H1 (cell line): ENCODE measurements at regions not wholly inside any gene's neighbourhood (a gene's known extent, or its start where the extent isn't known, plus 50 kb on each side); places are given as distances from the start of the nearest gene placed in this dataset.

Source experiments
- CTCF ChIA-PET: fragments of 300-600 bp; sonication (Branson Sonifier 250); formaldehyde crosslinking; loops from one replicate; lab custom pipeline; 2021; ENCODE audit not compliant: partially characterized antibody; lab: Charles Lee
- POLR2A ChIA-PET: fragments of 300-600 bp; sonication (Branson Sonifier 250); formaldehyde crosslinking; loops from one replicate; lab custom pipeline; 2021; ENCODE audit warnings: inconsistent platforms; ENCODE audit not compliant: partially characterized antibody; lab: Charles Lee
- DNase-seq, 2 experiments: peaks; one replicate each; pipeline versions ENCODE4 v3.0.0 to v3.0.0-alpha.2; 2010 to 2022; ENCODE audit warnings: low spot score in 2 of 2, low read depth in 1 of 2, mixed read lengths in 1 of 2
- FAIRE-seq: peaks from 2 replicates; lab custom pipeline; 2011; peaks lifted over from hg19 to GRCh38; lab: Jason Lieb, UNC
- H2AFZ ChIP-seq: 2 replicates; pipeline ENCODE4 v1.8.1; 2012; ENCODE audit warnings: low read length, inconsistent platforms
- H2AK5ac ChIP-seq: 2 replicates; pipeline ENCODE4 v1.6.1; 2013; ENCODE audit warnings: low read depth, low read length
- H2BK120ac ChIP-seq: replicated peaks from 2 replicates; pipeline ENCODE3; 2013; ENCODE audit warnings: low read depth, low read length, inconsistent platforms
- H2BK12ac ChIP-seq: 2 replicates; pipeline ENCODE4 v1.6.1; 2013; ENCODE audit warnings: low read depth, low read length
- H2BK15ac ChIP-seq: 2 replicates; pipeline ENCODE4 v1.6.1; 2013; ENCODE audit warnings: low read length
- H2BK20ac ChIP-seq: 2 replicates; pipeline ENCODE4 v1.6.1; 2013; ENCODE audit warnings: low read length
- H2BK5ac ChIP-seq: 2 replicates; pipeline ENCODE4 v1.6.1; 2013; ENCODE audit warnings: low read depth, low read length
- H3K14ac ChIP-seq: 2 replicates; pipeline ENCODE4 v1.6.1; 2013; ENCODE audit warnings: inconsistent platforms; ENCODE audit not compliant: insufficient read length
- H3K18ac ChIP-seq: 2 replicates; pipeline ENCODE4 v1.6.1; 2013; ENCODE audit warnings: low read length; ENCODE audit errors: extremely low read depth
- H3K23ac ChIP-seq: 2 replicates; pipeline ENCODE4 v1.6.1; 2013; ENCODE audit warnings: inconsistent platforms; ENCODE audit not compliant: insufficient read length
- H3K23me2 ChIP-seq: 2 replicates; pipeline ENCODE4 v1.6.1; 2013; ENCODE audit warnings: low read depth, low read length
- H3K27ac ChIP-seq: 2 replicates; pipeline ENCODE4 v1.6.1; 2011; ENCODE audit warnings: low read depth, low read length, inconsistent platforms
- H3K27me3 ChIP-seq, 4 experiments: replicated peaks in 1 of 4; 1 replicate in 1 of 4; 2 replicates in 3 of 4; pipeline versions ENCODE4 v1.6.1 to v1.8.1; 2011 to 2013; ENCODE audit warnings: low read length in 3 of 4, mild to moderate bottlenecking in 3 of 4, inconsistent platforms in 2 of 4, mixed read lengths in 2 of 4, moderate library complexity in 1 of 4; ENCODE audit not compliant: control insufficient read depth in 3 of 4, insufficient read depth in 3 of 4; ENCODE audit errors: extremely low read depth in 1 of 4
- H3K36me3 ChIP-seq, 4 experiments: 2 replicates each; pipeline versions ENCODE4 v1.6.1 to v1.8.1; 2011 to 2013; ENCODE audit warnings: mild to moderate bottlenecking in 4 of 4, low read length in 3 of 4, moderate library complexity in 2 of 4, control low read depth in 1 of 4, inconsistent platforms in 1 of 4; ENCODE audit not compliant: insufficient read depth in 4 of 4, control insufficient read depth in 2 of 4
- H3K4ac ChIP-seq: replicated peaks from 2 replicates; pipeline ENCODE3; 2013; ENCODE audit warnings: low read length, low read depth, mixed read lengths, inconsistent platforms; ENCODE audit not compliant: insufficient read length
- H3K4me1 ChIP-seq, 4 experiments: replicated peaks in 1 of 4; 1 replicate in 1 of 4; 2 replicates in 3 of 4; pipeline versions ENCODE4 v1.6.1 to v1.8.1; 2011 to 2013; ENCODE audit warnings: low read length in 3 of 4, inconsistent platforms in 2 of 4, mixed read lengths in 1 of 4; ENCODE audit not compliant: insufficient read depth in 4 of 4, control insufficient read depth in 3 of 4
- H3K4me2 ChIP-seq, 2 experiments: 2 replicates each; pipeline versions ENCODE4 v1.6.1 to v1.8.1; 2011 to 2013; ENCODE audit warnings: low read depth in 2 of 2, low read length in 2 of 2, control low read depth in 1 of 2, inconsistent platforms in 1 of 2, mild to moderate bottlenecking in 1 of 2; ENCODE audit not compliant: insufficient read depth in 1 of 2
- H3K4me3 ChIP-seq, 4 experiments: fragments of 200-600, 300-600 bp in 1 of 4; sonication (generic), shearing (Covaris generic), sonication (Bioruptor Twin) in 1 of 4; 2 replicates each; pipeline versions ENCODE4 v1.5.1 to v1.8.1; 2011 to 2016; ENCODE audit warnings: low read length in 4 of 4, low read depth in 3 of 4, control low read depth in 2 of 4, inconsistent platforms in 2 of 4, mild to moderate bottlenecking in 2 of 4, mixed read lengths in 1 of 4, moderate library complexity in 1 of 4; ENCODE audit not compliant: insufficient read depth in 2 of 4; ENCODE audit errors: extremely low read depth in 1 of 4
- H3K56ac ChIP-seq: replicated peaks from 2 replicates; pipeline ENCODE3; 2013; ENCODE audit warnings: low read depth, mild to moderate bottlenecking, mixed read lengths, low read length, inconsistent platforms; ENCODE audit not compliant: insufficient read length
- H3K79me1 ChIP-seq: 2 replicates; pipeline ENCODE4 v1.6.1; 2013; ENCODE audit warnings: low read depth, low read length, control low read depth
- H3K79me2 ChIP-seq, 2 experiments: 2 replicates each; pipeline versions ENCODE4 v1.6.1 to v1.8.1; 2012 to 2013; ENCODE audit warnings: low read length in 2 of 2, mild to moderate bottlenecking in 2 of 2, inconsistent platforms in 1 of 2; ENCODE audit not compliant: insufficient read depth in 2 of 2, control insufficient read depth in 1 of 2
- H3K9ac ChIP-seq, 4 experiments: replicated peaks in 1 of 4; 1 replicate in 1 of 4; 2 replicates in 3 of 4; pipeline versions ENCODE4 v1.6.1 to v1.8.1; 2011 to 2013; ENCODE audit warnings: low read depth in 3 of 4, low read length in 3 of 4, control low read depth in 2 of 4, mild to moderate bottlenecking in 2 of 4, moderate library complexity in 2 of 4, inconsistent platforms in 1 of 4; ENCODE audit errors: extremely low read depth in 1 of 4
- H3K9me3 ChIP-seq, 2 experiments: 2 replicates each; pipeline versions ENCODE4 v1.6.1 to v1.8.1; 2012 to 2013; ENCODE audit warnings: mild to moderate bottlenecking in 2 of 2, moderate library complexity in 2 of 2, control low read depth in 1 of 2, inconsistent platforms in 1 of 2, low read depth in 1 of 2, low read length in 1 of 2, mixed read lengths in 1 of 2; ENCODE audit not compliant: insufficient read depth in 2 of 2
- H4K20me1 ChIP-seq, 2 experiments: replicated peaks in 1 of 2; 2 replicates each; pipeline versions ENCODE3 to v1.8.1; 2011 to 2013; ENCODE audit warnings: inconsistent platforms in 2 of 2, low read length in 2 of 2, mild to moderate bottlenecking in 1 of 2; ENCODE audit not compliant: insufficient read depth in 2 of 2, control insufficient read depth in 1 of 2
- H4K5ac ChIP-seq: 2 replicates; pipeline ENCODE4 v1.6.1; 2013; ENCODE audit warnings: low read length, low read depth, mixed read lengths, inconsistent platforms; ENCODE audit not compliant: insufficient read length
- H4K8ac ChIP-seq: 2 replicates; pipeline ENCODE4 v1.8.0; 2013; ENCODE audit warnings: mild to moderate bottlenecking, moderate library complexity, low read length, inconsistent platforms; ENCODE audit not compliant: insufficient read depth; ENCODE audit errors: extremely low read depth
- H4K91ac ChIP-seq: replicated peaks from 2 replicates; pipeline ENCODE3; 2013; ENCODE audit warnings: low read length, mixed read lengths, inconsistent platforms; ENCODE audit not compliant: insufficient read length
- CHD2 ChIP-seq: IDR thresholded peaks from 2 replicates; pipeline ENCODE4 v1.6.1; 2012; ENCODE audit warnings: low read length, improper control_type of control experiment
- SUZ12 ChIP-seq: fragments of 200-600 bp; sonication (generic); IDR thresholded peaks from 2 replicates; pipeline ENCODE4 v1.6.1; 2012; ENCODE audit warnings: mild to moderate bottlenecking, inconsistent platforms, low read length, moderate library complexity, mixed read lengths
- TAF7 ChIP-seq: optimal IDR thresholded peaks from 2 replicates; pipeline ENCODE3; 2011; ENCODE audit warnings: low read depth, mild to moderate bottlenecking, inconsistent platforms, low read length, moderate library complexity, borderline replicate concordance
- WGBS, 2 experiments: shearing (Covaris generic) in 1 of 2; methylation state at CpG; one replicate each; pipeline versions ENCODE4 v1.1.6 to v1.1.7; 2013 to 2015; ENCODE audit warnings: low lambda C conversion rate in 2 of 2, mixed read lengths in 2 of 2, inconsistent platforms in 1 of 2, low coverage in 1 of 2, missing lambda C conversion rate in 1 of 2; ENCODE audit not compliant: insufficient replicate concordance in 2 of 2, insufficient coverage in 1 of 2, insufficient read length in 1 of 2; ENCODE audit errors: extremely low coverage in 1 of 2, missing lambda C conversion rate in 1 of 2; 5-methylcytosine and 5-hydroxymethylcytosine counted together
- TF ChIP-seq, protein P1 (sequence below): IDR thresholded peaks from 2 replicates; pipeline ENCODE4 v1.6.1; 2012; ENCODE audit warnings: inconsistent platforms

DNA sequence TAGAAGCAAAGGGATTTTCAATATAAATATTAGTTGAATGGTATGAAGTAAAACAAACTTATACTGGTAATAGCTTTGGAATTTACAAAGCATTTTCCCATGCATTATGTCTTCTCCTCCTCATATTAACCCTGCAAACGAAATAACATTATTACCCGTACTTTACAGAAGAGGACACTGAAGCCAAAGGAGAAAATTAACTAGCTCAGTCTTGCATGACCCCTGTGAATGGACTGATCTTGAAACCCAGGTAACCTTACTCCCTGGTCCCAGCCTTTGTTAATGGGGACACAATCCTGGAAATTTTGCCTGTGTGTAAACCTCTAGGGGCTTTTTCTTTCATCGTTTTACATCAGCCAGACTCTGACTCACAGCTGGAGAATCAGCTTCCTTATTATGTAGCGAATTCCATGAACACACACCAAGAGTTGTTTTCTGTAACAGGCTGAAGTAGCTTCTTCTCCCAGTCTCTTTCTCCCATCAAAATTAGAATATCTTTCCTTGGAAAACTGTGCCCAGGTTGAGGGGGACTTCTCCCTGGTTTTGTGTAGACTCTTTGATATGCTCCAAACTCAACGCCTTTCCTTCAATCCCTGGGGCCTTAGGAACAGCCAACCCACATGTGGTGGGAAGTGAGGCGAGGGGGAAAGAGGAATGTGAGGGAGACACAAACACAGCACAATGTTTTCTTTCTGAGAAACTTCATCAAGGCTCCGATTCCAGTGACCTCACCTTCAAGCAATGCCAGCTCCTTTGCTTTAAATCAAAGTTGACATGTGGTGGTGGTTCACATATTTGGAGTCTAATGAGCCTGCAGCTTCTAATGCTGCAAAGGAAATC is 480.9 kb upstream of the PAPPA start:
- ChIA-PET POLR2A (no interaction called here), CTCF (interaction anchor here (0.9 kb wide), 1 partner anchor 477 kb away, joined by 3 read pairs; no protein-coding TSS in a partner anchor)
- Histone ChIP-seq H3K56ac (no peak overlapping the region), H3K23ac (no peak overlapping the region), H2AK5ac (no peak overlapping the region), H3K27ac (no peak overlapping the region), H3K4ac (no peak overlapping the region), H3K79me1 (no peaks in the 10 kb centered on the region), H3K4me2 (no peak overlapping the region), H4K8ac (no peak overlapping the region), H2BK15ac (no peak overlapping the region), H2AFZ (no peak overlapping the region), H3K9ac (no peak overlapping the region), H3K36me3 (no peaks in the 10 kb centered on the region), H4K5ac (no peak overlapping the region), H3K14ac (no peak overlapping the region), H3K9me3 (peaks cover 0 to 11% of the 10 kb centered on the region in 2 experiments; a peak in 1 of 4 replicates), H3K79me2 (no peaks in the 10 kb centered on the region), H3K27me3 (no peaks in the 10 kb centered on the region), H2BK12ac (no peak overlapping the region), H3K23me2 (no peaks in the 10 kb centered on the region), H2BK20ac (no peak overlapping the region), H4K91ac (no peak overlapping the region), H2BK5ac (no peak overlapping the region; the same call in 1 of the 2 replicates), H4K20me1 (no peaks in the 10 kb centered on the region), H2BK120ac (no peak overlapping the region), H3K18ac (no peak overlapping the region), H3K4me3 (no peak overlapping the region), H3K4me1 (no peaks in the 10 kb centered on the region; a peak in 1 of 7 replicates)
- no peak for TF ChIP-seq CHD2
- no peak for TF ChIP-seq TAF7
- no peak for TF ChIP-seq SUZ12
- TF ChIP-seq, protein P1, sequence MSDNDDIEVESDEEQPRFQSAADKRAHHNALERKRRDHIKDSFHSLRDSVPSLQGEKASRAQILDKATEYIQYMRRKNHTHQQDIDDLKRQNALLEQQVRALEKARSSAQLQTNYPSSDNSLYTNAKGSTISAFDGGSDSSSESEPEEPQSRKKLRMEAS = no peak
- WGBS, 2 experiments = 87% methylated on average over 7 of the region's 7 CpGs; no CpG with 5 or more reads in 1 of the 2 experiments
- FAIRE-seq (no peak), DNase-seq (no peak)
